ENCODE measurements at regions not wholly inside any gene's neighbourhood (a gene's known extent, or its start where the extent isn't known, plus 50 kb on each side); places are given as distances from the start of the nearest gene placed in this dataset.

- Histone ChIP-seq H3K36me3 (no peaks in the 10 kb centered on the region), H3K9me3 (peaks cover 0 to 27% of the 10 kb centered on the region in 2 donors), H3K27me3 (no peaks in the 10 kb centered on the region), H3K4me3 (no peak overlapping the region), H3K27ac (no peak overlapping the region), H3K4me1 (no peaks in the 10 kb centered on the region)
- ATAC-seq (no peak), DNase-seq (no peak)
- TF ChIP-seq, protein P1, sequence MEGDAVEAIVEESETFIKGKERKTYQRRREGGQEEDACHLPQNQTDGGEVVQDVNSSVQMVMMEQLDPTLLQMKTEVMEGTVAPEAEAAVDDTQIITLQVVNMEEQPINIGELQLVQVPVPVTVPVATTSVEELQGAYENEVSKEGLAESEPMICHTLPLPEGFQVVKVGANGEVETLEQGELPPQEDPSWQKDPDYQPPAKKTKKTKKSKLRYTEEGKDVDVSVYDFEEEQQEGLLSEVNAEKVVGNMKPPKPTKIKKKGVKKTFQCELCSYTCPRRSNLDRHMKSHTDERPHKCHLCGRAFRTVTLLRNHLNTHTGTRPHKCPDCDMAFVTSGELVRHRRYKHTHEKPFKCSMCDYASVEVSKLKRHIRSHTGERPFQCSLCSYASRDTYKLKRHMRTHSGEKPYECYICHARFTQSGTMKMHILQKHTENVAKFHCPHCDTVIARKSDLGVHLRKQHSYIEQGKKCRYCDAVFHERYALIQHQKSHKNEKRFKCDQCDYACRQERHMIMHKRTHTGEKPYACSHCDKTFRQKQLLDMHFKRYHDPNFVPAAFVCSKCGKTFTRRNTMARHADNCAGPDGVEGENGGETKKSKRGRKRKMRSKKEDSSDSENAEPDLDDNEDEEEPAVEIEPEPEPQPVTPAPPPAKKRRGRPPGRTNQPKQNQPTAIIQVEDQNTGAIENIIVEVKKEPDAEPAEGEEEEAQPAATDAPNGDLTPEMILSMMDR (IDR thresholded peaks at IDR 0.05) = no peak
- intact Hi-C loops (cut with DNase I) = no loop called here
These were observed 404.0 kb upstream of the RAB6C start for GRCh38 chr2:129575431-129575830.

DNA sequence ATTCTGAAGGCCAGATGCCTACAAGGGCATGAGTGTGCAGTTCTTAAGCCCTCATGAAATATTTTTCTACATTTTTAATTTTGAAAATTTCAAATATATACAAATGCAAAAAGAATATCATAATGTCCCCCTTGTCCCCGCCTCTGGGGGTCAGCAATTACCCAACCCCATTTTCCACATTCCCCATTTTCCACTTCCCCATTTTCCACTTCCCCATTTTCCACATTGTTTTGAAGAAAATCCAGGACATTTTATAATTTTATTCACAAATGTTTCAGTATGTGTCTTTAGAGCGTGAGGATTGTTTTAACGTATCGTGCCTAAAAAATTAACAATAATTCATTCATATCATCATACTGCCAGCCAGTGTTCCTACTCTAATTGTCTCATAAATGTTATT lies 403.6 kb upstream of the RAB6C start:
- ATAC-seq (no peak), DNase-seq (no peak)
- TF ChIP-seq, protein P1 (IDR thresholded peaks at IDR 0.05) = no peak
- Histone ChIP-seq H3K27ac (no peak overlapping the region), H3K9me3 (peaks cover 0 to 25% of the 10 kb centered on the region in 2 donors), H3K4me1 (no peaks in the 10 kb centered on the region), H3K4me3 (no peak overlapping the region), H3K27me3 (no peaks in the 10 kb centered on the region), H3K36me3 (no peaks in the 10 kb centered on the region)
- intact Hi-C loops (cut with DNase I) = no loop called here

- ATAC-seq (no peak), DNase-seq (no peak)
These were observed 399.5 kb upstream of the RAB6C start for GRCh38 chr2:129580001-129580400.

GRCh38 chr2:129585760-129586159 lies 393.7 kb upstream of the RAB6C start:
- no peak for DNase-seq
- ATAC-seq = no peak
- intact Hi-C loops (cut with DNase I) = no loop called here

More at GRCh38 chr2:129580001-129580400, 399.5 kb upstream of the RAB6C start:
- Histone ChIP-seq H3K27me3 (no peaks in the 10 kb centered on the region), H3K4me3 (no peak overlapping the region), H3K27ac (no peak overlapping the region), H3K9me3 (peaks cover 0 to 10% of the 10 kb centered on the region in 2 donors), H3K36me3 (no peaks in the 10 kb centered on the region), H3K4me1 (no peaks in the 10 kb centered on the region)
- intact Hi-C loops (cut with DNase I) = no loop called here
- TF ChIP-seq, protein P1 (IDR thresholded peaks at IDR 0.05) = no peak

GRCh38 chr2:129587426-129588064 lies 391.9 kb upstream of the RAB6C start:
- DNase-seq = no peak
- H3K4me1 ChIP-seq = no peaks in the 10 kb centered on the region
- H3K27ac ChIP-seq = no peak overlapping the region
- no peaks in the 10 kb centered on the region for H3K36me3 ChIP-seq
- H3K9me3 ChIP-seq = peaks cover 0 to 2% of the 10 kb centered on the region in 2 donors
- no peak for ATAC-seq
- H3K27me3 ChIP-seq = peaks cover 0 to 19% of the 10 kb centered on the region in 2 donors
- no peak overlapping the region for H3K4me3 ChIP-seq
- TF ChIP-seq, protein P1 (IDR thresholded peaks at IDR 0.05) = no peak
- intact Hi-C loops (cut with DNase I) = no loop called here

More at GRCh38 chr2:129585760-129586159, 393.7 kb upstream of the RAB6C start:
- no peaks in the 10 kb centered on the region for H3K4me1 ChIP-seq
- peaks cover 0 to 9% of the 10 kb centered on the region in 2 donors for H3K9me3 ChIP-seq
- H3K27me3 ChIP-seq = peaks cover 0 to 19% of the 10 kb centered on the region in 2 donors
- H3K27ac ChIP-seq = no peak overlapping the region
- H3K4me3 ChIP-seq = no peak overlapping the region
- H3K36me3 ChIP-seq = no peaks in the 10 kb centered on the region
- TF ChIP-seq, protein P1 (IDR thresholded peaks at IDR 0.05) = no peak
